Upper lobe of right lung (tissue), 1 donor: ENCODE measurements at regions not wholly inside any gene's neighbourhood (a gene's known extent, or its start where the extent isn't known, plus 50 kb on each side); places are given as distances from the start of the nearest gene placed in this dataset.

Experiments used
- ATAC-seq: fragments of 200-7000 bp; cut with Tn5 transposase; one replicate; pipeline ENCODE4 v1.9.1; 2020; ENCODE audit warnings: mild to moderate bottlenecking, moderate library complexity
- DNase-seq: peaks from one replicate; pipeline ENCODE4 v3.0.0-alpha.2; 2020
- H3K27ac ChIP-seq: fragments of 200-600 bp; one replicate; pipeline ENCODE4 v1.8.0; 2022
- H3K27me3 ChIP-seq: fragments of 200-600 bp; one replicate; pipeline ENCODE4 v1.8.0; 2022; ENCODE audit warnings: mild to moderate bottlenecking
- H3K36me3 ChIP-seq: fragments of 200-600 bp; one replicate; pipeline ENCODE4 v1.8.0; 2022
- H3K4me1 ChIP-seq: fragments of 200-600 bp; one replicate; pipeline ENCODE4 v1.8.0; 2022
- H3K4me3 ChIP-seq: fragments of 200-600 bp; one replicate; pipeline ENCODE4 v1.8.0; 2022; ENCODE audit warnings: mild to moderate bottlenecking
- H3K9me3 ChIP-seq: fragments of 200-600 bp; one replicate; pipeline ENCODE4 v1.8.0; 2022
- intact Hi-C: fragments of 100-400 bp; cut with DNase I; formaldehyde crosslinking; loops from one replicate; pipeline ENCODE4 v1.11.0; 2022
- TF ChIP-seq, protein P1 (sequence below): fragments of 200-600 bp; IDR thresholded peaks from one replicate; pipeline ENCODE4 v1.8.0; 2022; ENCODE audit warnings: antibody characterized with exemption
- donor health status: DM: no; HTN: yes; CAD: no; lungs with severe emphysema.

DNA sequence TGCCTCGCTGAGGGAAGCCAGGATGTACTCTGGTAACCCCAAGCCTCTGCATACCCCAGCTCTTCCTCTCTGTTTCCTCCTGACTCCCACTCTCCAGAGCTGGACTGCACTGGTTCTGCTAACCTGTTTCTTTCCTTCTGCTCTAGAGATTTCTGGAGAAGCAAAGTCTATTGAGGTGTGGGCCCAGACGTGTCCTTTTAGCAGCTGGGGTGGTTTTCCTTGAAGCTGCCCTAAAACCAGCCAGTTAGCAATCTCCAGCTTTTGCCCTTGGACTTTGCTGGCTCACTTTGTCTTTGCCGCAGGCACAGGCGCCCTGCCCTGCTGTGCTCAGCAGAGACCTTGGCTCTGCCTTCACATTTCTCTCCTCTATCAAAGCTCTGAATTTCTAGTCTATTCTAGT lies 171.8 kb upstream of the IVNS1ABP start:
- no peak overlapping the region for H3K4me3 ChIP-seq
- TF ChIP-seq, protein P1, sequence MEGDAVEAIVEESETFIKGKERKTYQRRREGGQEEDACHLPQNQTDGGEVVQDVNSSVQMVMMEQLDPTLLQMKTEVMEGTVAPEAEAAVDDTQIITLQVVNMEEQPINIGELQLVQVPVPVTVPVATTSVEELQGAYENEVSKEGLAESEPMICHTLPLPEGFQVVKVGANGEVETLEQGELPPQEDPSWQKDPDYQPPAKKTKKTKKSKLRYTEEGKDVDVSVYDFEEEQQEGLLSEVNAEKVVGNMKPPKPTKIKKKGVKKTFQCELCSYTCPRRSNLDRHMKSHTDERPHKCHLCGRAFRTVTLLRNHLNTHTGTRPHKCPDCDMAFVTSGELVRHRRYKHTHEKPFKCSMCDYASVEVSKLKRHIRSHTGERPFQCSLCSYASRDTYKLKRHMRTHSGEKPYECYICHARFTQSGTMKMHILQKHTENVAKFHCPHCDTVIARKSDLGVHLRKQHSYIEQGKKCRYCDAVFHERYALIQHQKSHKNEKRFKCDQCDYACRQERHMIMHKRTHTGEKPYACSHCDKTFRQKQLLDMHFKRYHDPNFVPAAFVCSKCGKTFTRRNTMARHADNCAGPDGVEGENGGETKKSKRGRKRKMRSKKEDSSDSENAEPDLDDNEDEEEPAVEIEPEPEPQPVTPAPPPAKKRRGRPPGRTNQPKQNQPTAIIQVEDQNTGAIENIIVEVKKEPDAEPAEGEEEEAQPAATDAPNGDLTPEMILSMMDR: no peak
- H3K9me3 ChIP-seq: no peaks in the 10 kb centered on the region
- DNase-seq (no peak), ATAC-seq (no peak)
- H3K36me3 ChIP-seq: no peaks in the 10 kb centered on the region
- intact Hi-C loops: no loop called here
- no peak overlapping the region for H3K27ac ChIP-seq
- no peaks in the 10 kb centered on the region for H3K27me3 ChIP-seq
- peaks cover 6% of the 10 kb centered on the region for H3K4me1 ChIP-seq

DNA sequence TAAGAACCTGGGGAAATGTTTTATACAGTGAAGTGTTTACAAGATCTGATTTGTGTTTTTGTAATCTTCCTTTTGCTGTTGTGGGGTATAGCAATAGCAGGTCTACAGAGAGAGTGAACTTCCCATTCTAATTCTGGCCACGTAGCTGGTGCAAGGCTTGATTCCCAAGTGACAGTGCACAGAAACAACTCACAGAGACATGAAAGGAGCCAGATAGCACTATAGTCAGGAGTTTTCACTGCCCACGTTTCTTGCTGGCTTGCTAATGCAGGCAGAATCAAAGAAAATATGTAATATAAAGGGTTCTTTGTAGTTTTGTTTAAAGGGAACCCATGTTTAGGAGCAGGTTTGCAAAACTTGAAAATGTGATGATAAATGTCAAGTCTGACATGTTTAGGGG lies 170.9 kb upstream of the IVNS1ABP start:
- TF ChIP-seq, protein P1: no peak
- no peak overlapping the region for H3K27ac ChIP-seq
- no peaks in the 10 kb centered on the region for H3K36me3 ChIP-seq
- intact Hi-C loops: no loop called here
- ATAC-seq: no peak
- no peak overlapping the region for H3K4me3 ChIP-seq
- DNase-seq: no peak
- H3K9me3 ChIP-seq: no peaks in the 10 kb centered on the region
- H3K4me1 ChIP-seq: peaks cover 6% of the 10 kb centered on the region
- H3K27me3 ChIP-seq: no peaks in the 10 kb centered on the region

DNA sequence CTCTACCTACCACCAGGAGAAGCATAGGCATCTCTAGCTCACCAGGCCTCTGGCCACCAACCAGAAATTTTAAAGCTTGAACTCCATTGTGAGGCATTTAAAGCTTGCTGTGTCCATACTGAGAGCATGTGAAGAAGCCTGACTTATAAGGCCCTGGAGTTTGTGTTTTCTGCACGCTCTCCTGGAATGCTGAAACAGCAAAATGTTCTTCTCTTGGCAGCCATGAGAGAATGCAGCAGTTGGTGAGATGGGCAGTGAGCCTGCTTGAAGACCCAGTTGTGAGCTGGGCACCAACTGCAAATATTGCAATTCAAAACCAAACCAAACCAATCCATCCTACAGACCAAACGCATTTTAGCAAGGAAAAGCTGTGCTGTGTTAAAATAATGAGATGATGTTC lies 170.0 kb upstream of the IVNS1ABP start:
- TF ChIP-seq, protein P1: no peak
- no peaks in the 10 kb centered on the region for H3K9me3 ChIP-seq
- intact Hi-C loops: no loop called here
- DNase-seq (no peak), ATAC-seq (no peak)
- no peaks in the 10 kb centered on the region for H3K36me3 ChIP-seq
- no peak overlapping the region for H3K4me3 ChIP-seq
- H3K4me1 ChIP-seq: peaks cover 6% of the 10 kb centered on the region
- H3K27ac ChIP-seq: no peak overlapping the region
- no peaks in the 10 kb centered on the region for H3K27me3 ChIP-seq

DNA sequence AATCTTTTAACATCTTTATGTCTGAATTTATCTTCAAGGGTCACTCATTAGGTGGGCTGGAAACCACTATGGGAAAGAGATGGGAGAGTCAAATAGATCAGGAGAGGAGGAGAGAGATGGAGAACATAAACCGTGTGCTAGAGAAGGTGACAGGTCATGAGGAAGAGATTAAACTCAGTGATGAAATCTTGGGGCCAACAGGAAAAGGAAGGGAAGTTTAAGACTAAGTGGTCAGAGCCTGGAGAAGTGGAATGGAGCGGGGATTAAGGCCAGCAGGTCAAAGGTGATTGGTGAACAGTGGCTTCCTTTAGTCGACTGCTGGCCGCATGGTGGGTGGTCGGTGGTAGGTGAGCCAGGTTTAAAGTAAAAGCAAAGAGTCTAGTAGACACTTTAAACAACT lies 169.3 kb upstream of the IVNS1ABP start:
- DNase-seq (no peak), ATAC-seq (peak; percentile 33)
- TF ChIP-seq, protein P1: no peak
- Histone ChIP-seq H3K9me3 (no peaks in the 10 kb centered on the region), H3K4me1 (peaks cover 6% of the 10 kb centered on the region), H3K27ac (no peak overlapping the region), H3K36me3 (no peaks in the 10 kb centered on the region), H3K4me3 (no peak overlapping the region), H3K27me3 (no peaks in the 10 kb centered on the region)
- intact Hi-C loops: no loop called here

DNA sequence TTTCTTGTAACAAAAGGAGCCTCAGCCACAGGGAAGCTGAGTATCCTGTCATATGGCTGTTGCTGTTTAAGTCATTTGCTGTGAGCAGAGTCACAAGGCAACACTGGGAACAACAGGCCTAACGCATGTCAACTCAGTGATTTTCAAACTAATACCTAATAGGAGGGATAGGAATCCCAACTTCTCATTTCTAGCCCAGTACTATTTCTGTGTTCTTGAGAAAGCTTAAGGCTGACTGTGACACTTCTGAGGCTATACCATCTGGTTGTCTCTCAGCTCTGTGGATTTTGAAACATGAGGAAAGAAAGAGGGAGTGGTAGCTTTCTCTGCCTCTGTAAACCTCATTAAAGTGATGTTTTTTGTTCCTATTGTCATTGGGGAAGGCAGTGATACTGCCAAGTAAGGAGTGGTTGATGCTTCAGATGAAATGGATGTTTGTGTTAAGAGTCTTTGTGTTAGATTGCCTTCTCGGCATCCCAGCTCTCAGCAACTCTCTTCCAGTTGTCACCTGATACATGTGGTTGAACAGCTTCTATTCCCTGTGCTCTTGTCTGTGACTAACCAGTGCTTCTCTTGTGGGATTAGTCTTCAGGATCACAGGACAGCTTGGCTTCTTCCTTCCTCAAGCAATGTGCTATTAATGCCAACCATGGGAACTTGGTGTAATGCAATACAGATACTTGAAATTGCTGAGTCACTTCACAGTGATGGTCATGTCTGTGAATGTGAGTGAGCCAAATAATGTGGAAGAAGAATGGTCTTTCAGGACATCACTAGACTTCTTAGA lies 166.8 kb upstream of the IVNS1ABP start:
- no peaks in the 10 kb centered on the region for H3K9me3 ChIP-seq
- TF ChIP-seq, protein P1: no peak
- DNase-seq (no peak), ATAC-seq (peak; percentile 77)
- no peaks in the 10 kb centered on the region for H3K36me3 ChIP-seq
- H3K27ac ChIP-seq: peak overlapping the region; percentile 40
- H3K4me1 ChIP-seq: peaks cover 6% of the 10 kb centered on the region
- no peak overlapping the region for H3K4me3 ChIP-seq
- intact Hi-C loops: no loop called here
- H3K27me3 ChIP-seq: no peaks in the 10 kb centered on the region
